ENCODE measurements at regions not wholly inside any gene's neighbourhood (a gene's known extent, or its start where the extent isn't known, plus 50 kb on each side); places are given as distances from the start of the nearest gene placed in this dataset.

- TF ChIP-seq CTCF (tag by site-specific recombination; IDR thresholded peaks at IDR 0.05) (no peak; the same call in 1 of the 2 replicates), ZNF747 (tag by site-specific recombination; IDR thresholded peaks at IDR 0.05) (no peak), ZBTB21 (tag by site-specific recombination; IDR thresholded peaks at IDR 0.05) (no peak), ZNF175 (tag by site-specific recombination; IDR thresholded peaks at IDR 0.05) (no peak), KLF8 (tag by site-specific recombination; IDR thresholded peaks at IDR 0.05) (no peak), PRDM10 (tag by site-specific recombination; IDR thresholded peaks at IDR 0.05) (no peak), ZNF623 (tag by site-specific recombination; IDR thresholded peaks at IDR 0.05) (no peak)
- TF ChIP-seq, protein P1, sequence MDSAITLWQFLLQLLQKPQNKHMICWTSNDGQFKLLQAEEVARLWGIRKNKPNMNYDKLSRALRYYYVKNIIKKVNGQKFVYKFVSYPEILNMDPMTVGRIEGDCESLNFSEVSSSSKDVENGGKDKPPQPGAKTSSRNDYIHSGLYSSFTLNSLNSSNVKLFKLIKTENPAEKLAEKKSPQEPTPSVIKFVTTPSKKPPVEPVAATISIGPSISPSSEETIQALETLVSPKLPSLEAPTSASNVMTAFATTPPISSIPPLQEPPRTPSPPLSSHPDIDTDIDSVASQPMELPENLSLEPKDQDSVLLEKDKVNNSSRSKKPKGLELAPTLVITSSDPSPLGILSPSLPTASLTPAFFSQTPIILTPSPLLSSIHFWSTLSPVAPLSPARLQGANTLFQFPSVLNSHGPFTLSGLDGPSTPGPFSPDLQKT (IDR thresholded peaks at IDR 0.05; ENCODE audit: borderline replicate concordance, low read depth, low read length): no peak
- TF ChIP-seq, protein P2, sequence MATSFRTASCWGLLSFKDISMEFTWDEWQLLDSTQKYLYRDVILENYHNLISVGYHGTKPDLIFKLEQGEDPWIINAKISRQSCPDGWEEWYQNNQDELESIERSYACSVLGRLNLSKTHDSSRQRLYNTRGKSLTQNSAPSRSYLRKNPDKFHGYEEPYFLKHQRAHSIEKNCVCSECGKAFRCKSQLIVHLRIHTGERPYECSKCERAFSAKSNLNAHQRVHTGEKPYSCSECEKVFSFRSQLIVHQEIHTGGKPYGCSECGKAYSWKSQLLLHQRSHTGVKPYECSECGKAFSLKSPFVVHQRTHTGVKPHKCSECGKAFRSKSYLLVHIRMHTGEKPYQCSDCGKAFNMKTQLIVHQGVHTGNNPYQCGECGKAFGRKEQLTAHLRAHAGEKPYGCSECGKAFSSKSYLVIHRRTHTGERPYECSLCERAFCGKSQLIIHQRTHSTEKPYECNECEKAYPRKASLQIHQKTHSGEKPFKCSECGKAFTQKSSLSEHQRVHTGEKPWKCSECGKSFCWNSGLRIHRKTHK (tag by site-specific recombination; IDR thresholded peaks at IDR 0.05): no peak
Measured at GRCh38 chr1:234781241-234782065, 171.5 kb upstream of the IRF2BP2 start.

All from HEK293 (cell line).